GM10847 (cell line): ENCODE measurements at regions not wholly inside any gene's neighbourhood (a gene's known extent, or its start where the extent isn't known, plus 50 kb on each side); places are given as distances from the start of the nearest gene placed in this dataset.

Experiments used
- POLR2A ChIP-seq: IDR thresholded peaks from 2 replicates; pipeline ENCODE4 v1.6.1; 2011; ENCODE audit not compliant: insufficient read length; ENCODE audit errors: extremely low read depth

DNA sequence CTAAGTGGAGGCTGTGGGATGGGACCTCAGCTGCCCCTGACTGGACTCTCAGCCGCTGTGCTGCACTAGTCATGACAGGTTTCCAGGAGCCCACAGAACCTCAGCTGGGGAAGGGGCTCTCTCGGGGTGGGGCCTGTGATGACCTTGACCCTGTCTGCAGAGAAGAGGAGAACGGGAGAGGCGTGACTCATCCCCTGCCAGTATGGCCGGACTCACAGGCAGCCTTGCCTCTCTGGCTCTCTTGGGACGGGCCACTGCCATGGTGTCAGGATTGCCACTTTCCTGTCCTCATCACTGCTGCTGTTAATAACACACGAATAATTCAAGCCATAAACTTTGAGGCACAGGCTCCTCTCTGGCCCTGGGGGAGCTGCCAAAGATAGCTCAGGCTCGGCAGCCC lies 295.3 kb downstream of the UQCRFS1 start:
- TF ChIP-seq POLR2A: no peak

DNA sequence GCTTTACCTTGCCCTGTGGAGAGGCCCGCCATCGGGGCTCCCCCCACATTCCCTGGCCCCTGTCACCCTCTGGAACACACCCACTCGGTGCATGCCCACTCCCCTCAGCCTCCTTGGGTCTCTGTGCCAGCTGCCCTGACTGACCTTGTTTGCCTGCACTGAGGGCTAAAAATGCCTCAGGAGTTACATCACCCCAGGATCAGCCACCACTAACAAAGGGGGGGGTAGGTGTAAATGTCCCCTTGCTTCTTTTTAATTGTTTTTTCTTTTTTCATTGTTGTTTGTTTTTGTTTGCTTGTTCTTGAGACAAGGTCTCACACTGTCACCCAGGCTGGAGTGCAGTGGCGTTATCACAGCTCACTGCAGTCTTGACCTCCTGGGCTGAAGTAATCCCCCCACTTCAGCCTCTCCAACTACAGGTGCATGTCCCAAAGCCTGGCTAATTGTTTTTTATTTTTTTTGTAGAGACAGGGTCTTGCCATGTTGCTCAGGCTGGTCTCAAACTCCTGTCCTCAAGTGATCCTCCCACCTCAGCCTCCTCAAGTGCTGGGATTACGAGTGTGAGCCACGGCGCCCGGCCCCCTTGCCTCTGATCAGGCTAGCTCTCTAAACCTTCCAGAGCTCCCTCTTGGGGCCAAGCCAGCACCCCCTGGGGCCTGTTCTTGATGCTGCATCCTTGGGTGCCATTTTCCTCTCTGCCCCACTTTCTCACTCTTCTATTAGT lies 297.1 kb downstream of the UQCRFS1 start:
- TF ChIP-seq POLR2A: no peak

- no peak for TF ChIP-seq POLR2A
Observed at GRCh38 chr19:28915202-28915601, 297.7 kb downstream of the UQCRFS1 start.

- TF ChIP-seq POLR2A: no peak
Observed at GRCh38 chr19:28914173-28914572, 298.8 kb downstream of the UQCRFS1 start.

GRCh38 chr19:28913626-28914025 lies 299.3 kb downstream of the UQCRFS1 start:
- TF ChIP-seq POLR2A: no peak

DNA sequence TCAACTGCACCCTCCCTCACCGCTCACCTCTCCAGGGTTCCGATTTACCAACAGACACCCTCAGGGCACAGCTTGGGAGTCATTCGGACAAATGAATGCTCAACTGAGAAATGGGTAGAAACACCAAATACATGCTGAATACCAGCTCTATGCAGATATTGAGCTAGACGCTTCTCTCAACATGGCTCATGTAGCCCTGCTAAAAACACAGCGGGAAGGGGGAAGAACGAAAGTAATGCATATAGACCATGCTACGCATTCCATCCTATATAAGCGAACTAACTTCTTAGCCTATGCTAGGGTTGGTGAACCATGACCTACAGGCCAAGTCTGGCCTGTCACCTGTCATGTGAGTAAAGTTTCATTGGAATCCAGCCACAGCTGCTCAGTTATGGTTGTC lies 304.0 kb downstream of the UQCRFS1 start:
- TF ChIP-seq POLR2A: no peak

GRCh38 chr19:28907534-28907933 lies 305.4 kb downstream of the UQCRFS1 start:
- TF ChIP-seq POLR2A: no peak

GRCh38 chr19:28905996-28906395 lies 307.0 kb downstream of the UQCRFS1 start:
- TF ChIP-seq POLR2A: no peak

- no peak for TF ChIP-seq POLR2A
Observed at GRCh38 chr19:28899703-28900102, 313.2 kb downstream of the UQCRFS1 start.

- no peak for TF ChIP-seq POLR2A
Observed at GRCh38 chr19:28898249-28898648, 314.7 kb downstream of the UQCRFS1 start.

GRCh38 chr19:28889941-28890670 lies 322.8 kb downstream of the UQCRFS1 start:
- TF ChIP-seq POLR2A: no peak

DNA sequence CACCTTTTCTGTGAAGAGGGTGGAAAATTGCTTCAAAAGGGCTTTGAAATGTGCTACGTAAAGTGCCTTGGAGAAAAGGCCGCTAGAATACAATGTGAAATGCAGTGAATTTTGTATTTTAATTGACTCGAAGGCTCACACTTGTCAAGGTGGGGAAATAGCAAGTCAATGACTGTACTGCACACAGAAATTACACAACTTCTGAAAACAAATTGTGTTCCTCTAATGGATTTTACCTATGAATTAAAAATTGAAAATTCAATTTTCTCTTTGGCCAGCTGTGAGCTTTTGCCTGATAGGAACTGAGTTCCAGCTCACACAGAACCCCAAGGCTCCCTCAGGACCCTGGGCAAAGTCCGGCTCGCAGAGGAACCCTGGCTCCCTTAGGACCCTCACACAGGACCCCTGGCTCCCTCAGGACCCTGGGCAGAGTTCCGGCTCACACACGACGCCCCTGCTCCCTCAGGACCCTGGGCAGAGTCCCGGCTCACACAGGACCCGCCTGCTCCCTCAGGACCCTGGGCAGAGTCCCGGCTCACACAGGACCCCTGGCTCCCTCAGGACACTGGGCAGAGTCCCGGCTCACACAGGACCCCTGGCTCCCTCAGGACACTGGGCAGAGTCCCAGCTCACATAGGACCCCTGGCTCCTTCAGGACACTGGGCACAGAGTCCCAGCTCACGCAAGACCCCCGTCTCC lies 324.9 kb downstream of the UQCRFS1 start:
- no peak for TF ChIP-seq POLR2A

- no peak for TF ChIP-seq POLR2A
Observed at GRCh38 chr19:28886708-28887107, 326.2 kb downstream of the UQCRFS1 start.

- TF ChIP-seq POLR2A: no peak
Observed at GRCh38 chr19:28885965-28886364, 327.0 kb downstream of the UQCRFS1 start.

- no peak for TF ChIP-seq POLR2A
Observed at GRCh38 chr19:28884786-28885476, 328.0 kb downstream of the UQCRFS1 start.
